Activated CD8-positive, alpha-beta T cell treated with anti-CD3 and anti-CD28 coated beads for 36 hours (primary cell): ENCODE measurements at regions not wholly inside any gene's neighbourhood (a gene's known extent, or its start where the extent isn't known, plus 50 kb on each side); places are given as distances from the start of the nearest gene placed in this dataset.

Source experiments
- ATAC-seq: fragments of 200-7000 bp; cut with Tn5 transposase; one replicate; pipeline ENCODE4 v1.10.0; 2021; ENCODE audit warnings: mild to moderate bottlenecking, moderate library complexity
- CTCF ChIA-PET: fragments of 350-600 bp; sonication (Branson Sonifier 250); formaldehyde crosslinking; loops from one replicate; lab custom pipeline; 2021; ENCODE audit warnings: antibody characterized with exemption; lab: Charles Lee
- POLR2A ChIA-PET: fragments of 350-600 bp; sonication (Branson Sonifier 250); formaldehyde crosslinking; loops from one replicate; lab custom pipeline; 2021; ENCODE audit warnings: antibody characterized with exemption; lab: Charles Lee
- DNase-seq: peaks from one replicate; pipeline ENCODE4 v3.0.0-alpha.2; 2020
- H3K27ac Mint-ChIP-seq: one replicate; pipeline ENCODE4 v1.8.0; 2021; ENCODE audit warnings: mild to moderate bottlenecking, mixed read lengths
- H3K27me3 Mint-ChIP-seq: one replicate; pipeline ENCODE4 v1.8.0; 2021; ENCODE audit warnings: mixed read lengths
- H3K36me3 Mint-ChIP-seq: one replicate; pipeline ENCODE4 v1.8.0; 2021; ENCODE audit warnings: low read depth, mixed read lengths
- H3K4me1 Mint-ChIP-seq: one replicate; pipeline ENCODE4 v1.8.0; 2021; ENCODE audit warnings: low read depth, mixed read lengths
- H3K4me3 Mint-ChIP-seq: one replicate; pipeline ENCODE4 v1.8.0; 2021; ENCODE audit warnings: mild to moderate bottlenecking, moderate library complexity, mixed read lengths
- H3K9me3 Mint-ChIP-seq: one replicate; pipeline ENCODE4 v1.8.0; 2021; ENCODE audit warnings: mixed read lengths
- CTCF ChIP-seq: fragments of 200-600 bp; IDR thresholded peaks from one replicate; pipeline ENCODE4 v1.8.0; 2022; ENCODE audit warnings: antibody characterized with exemption, mild to moderate bottlenecking
- intact Hi-C: fragments of 100-400 bp; cut with micrococcal nuclease; formaldehyde crosslinking; loops from one replicate; pipeline ENCODE4 v1.10.0; 2022

GRCh38 chr14:81584495-81584894 is 50.8 kb upstream of the SEL1L start:
- peaks cover 4% of the 10 kb centered on the region for H3K9me3 Mint-ChIP-seq
- no peak for DNase-seq
- peaks cover 8% of the 10 kb centered on the region for H3K27me3 Mint-ChIP-seq
- no peaks in the 10 kb centered on the region for H3K36me3 Mint-ChIP-seq
- no peak for ATAC-seq
- intact Hi-C loops = no loop called here
- POLR2A ChIA-PET = interaction anchor here (0.7 kb wide), 1 partner anchor 201 kb away, joined by 3 read pairs; no protein-coding TSS in a partner anchor
- CTCF ChIA-PET = no interaction called here
- H3K27ac Mint-ChIP-seq = no peak overlapping the region
- H3K4me1 Mint-ChIP-seq = no peaks in the 10 kb centered on the region
- H3K4me3 Mint-ChIP-seq = no peak overlapping the region
- TF ChIP-seq CTCF = no peak

- TF ChIP-seq CTCF = no peak
- Mint-ChIP-seq H3K4me3 (no peak overlapping the region), H3K27me3 (peaks cover 7% of the 10 kb centered on the region), H3K9me3 (no peaks in the 10 kb centered on the region), H3K27ac (no peak overlapping the region), H3K4me1 (no peaks in the 10 kb centered on the region), H3K36me3 (no peaks in the 10 kb centered on the region)
- ATAC-seq (no peak), DNase-seq (peak; percentile 3)
- POLR2A ChIA-PET = no interaction called here
- intact Hi-C loops = no loop called here
- CTCF ChIA-PET = no interaction called here
These were observed 55.9 kb upstream of the SEL1L start for GRCh38 chr14:81589381-81590065.

GRCh38 chr14:81591266-81591665 is 57.6 kb upstream of the SEL1L start:
- peaks cover 7% of the 10 kb centered on the region for H3K27me3 Mint-ChIP-seq
- no peak for DNase-seq
- H3K4me1 Mint-ChIP-seq = no peaks in the 10 kb centered on the region
- no peak for ATAC-seq
- H3K36me3 Mint-ChIP-seq = no peaks in the 10 kb centered on the region
- no peak overlapping the region for H3K4me3 Mint-ChIP-seq
- ChIA-PET POLR2A (no interaction called here), CTCF (interaction anchor here (1.2 kb wide), 1 partner anchor 17 kb away, joined by 3 read pairs; no protein-coding TSS in a partner anchor)
- H3K9me3 Mint-ChIP-seq = no peaks in the 10 kb centered on the region
- no peak for TF ChIP-seq CTCF
- intact Hi-C loops = no loop called here
- no peak overlapping the region for H3K27ac Mint-ChIP-seq

GRCh38 chr14:81594012-81594411 is 60.4 kb upstream of the SEL1L start:
- H3K27ac Mint-ChIP-seq = no peak overlapping the region
- ChIA-PET CTCF (no interaction called here), POLR2A (no interaction called here)
- intact Hi-C loops = no loop called here
- H3K27me3 Mint-ChIP-seq = peaks cover 8% of the 10 kb centered on the region
- TF ChIP-seq CTCF = no peak
- ATAC-seq (no peak), DNase-seq (no peak)
- H3K9me3 Mint-ChIP-seq = no peaks in the 10 kb centered on the region
- no peak overlapping the region for H3K4me3 Mint-ChIP-seq
- H3K4me1 Mint-ChIP-seq = no peaks in the 10 kb centered on the region
- no peaks in the 10 kb centered on the region for H3K36me3 Mint-ChIP-seq

- ChIA-PET CTCF (no interaction called here), POLR2A (no interaction called here)
- H3K36me3 Mint-ChIP-seq = no peaks in the 10 kb centered on the region
- intact Hi-C loops = no loop called here
- H3K9me3 Mint-ChIP-seq = no peaks in the 10 kb centered on the region
- H3K27ac Mint-ChIP-seq = no peak overlapping the region
- no peak overlapping the region for H3K4me3 Mint-ChIP-seq
- no peak for DNase-seq
- peaks cover 10% of the 10 kb centered on the region for H3K27me3 Mint-ChIP-seq
- no peaks in the 10 kb centered on the region for H3K4me1 Mint-ChIP-seq
- ATAC-seq = no peak
- no peak for TF ChIP-seq CTCF
These were observed 72.0 kb upstream of the SEL1L start for GRCh38 chr14:81605660-81606059.
